ENCODE measurements at regions not wholly inside any gene's neighbourhood (a gene's known extent, or its start where the extent isn't known, plus 50 kb on each side); places are given as distances from the start of the nearest gene placed in this dataset.

DNA sequence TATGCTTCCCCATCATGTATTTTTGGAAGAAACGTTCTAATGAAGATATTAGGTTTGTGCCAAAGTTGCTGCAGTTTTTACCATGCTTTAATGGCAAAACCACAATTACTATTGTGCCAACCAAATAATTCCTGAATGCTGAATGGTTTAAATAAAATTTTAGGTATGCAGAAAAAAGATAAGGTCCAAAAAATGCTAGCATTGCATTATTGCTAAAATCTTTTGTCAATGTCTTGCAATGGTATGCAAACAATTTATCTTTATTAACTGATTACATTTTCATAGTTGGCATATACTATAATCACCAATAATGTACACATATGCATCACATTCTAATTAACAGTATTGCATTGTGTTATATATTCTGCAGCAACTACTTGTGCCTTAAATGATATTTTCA lies 1657.4 kb upstream of the IGFBP7 start:
- H3K9me3 Mint-ChIP-seq, result peaks cover 0 to 3% of the 10 kb centered on the region in 2 experiments; a peak in 2 of 5 replicates
- Histone ChIP-seq H4K8ac (replicated peaks; ENCODE audit: insufficient read length, low read depth, low read length) (no peak overlapping the region), H2BK12ac (ENCODE audit: insufficient read length, low read depth, low read length) (no peak overlapping the region), H3K18ac (ENCODE audit: insufficient read length, low read depth, low read length) (no peak overlapping the region), H2AK5ac (ENCODE audit: insufficient read length, low read length) (no peak overlapping the region), H3K27ac (ENCODE audit: insufficient read length, low read depth, low read length) (no peak overlapping the region), H2BK120ac (ENCODE audit: low read depth, low read length, poor library complexity, severe bottlenecking) (no peak overlapping the region), H3K14ac (ENCODE audit: insufficient read depth, low read length) (no peak overlapping the region), H3K79me1 (ENCODE audit: insufficient read depth, low read depth, low read length, poor library complexity, severe bottlenecking) (no peaks in the 10 kb centered on the region), H3T11ph (ENCODE audit: low read length) (no peak overlapping the region), H3K4me1 (ENCODE audit: insufficient read depth, low read length) (no peaks in the 10 kb centered on the region), H2BK5ac (ENCODE audit: insufficient read length, low read length) (no peak overlapping the region), H2BK15ac (ENCODE audit: low read depth, low read length) (no peak overlapping the region), H3K9me3 (ENCODE audit: control insufficient read depth, low read depth, low read length) (no peaks in the 10 kb centered on the region), H3K9ac (ENCODE audit: extremely low read depth, insufficient read length, low read length) (no peak overlapping the region), H3K4me2 (ENCODE audit: insufficient read depth, insufficient read length, low read length) (no peak overlapping the region), H3K23ac (ENCODE audit: insufficient read length, low read depth, low read length) (no peak overlapping the region), H4K5ac (ENCODE audit: insufficient read length, low read depth, low read length) (no peak overlapping the region), H3K23me2 (ENCODE audit: insufficient read length, low read depth, low read length, poor library complexity, severe bottlenecking) (no peaks in the 10 kb centered on the region), H4K20me1 (ENCODE audit: control insufficient read depth, insufficient read depth, insufficient read length) (no peaks in the 10 kb centered on the region), H2BK20ac (ENCODE audit: low read depth, low read length, poor library complexity, severe bottlenecking) (no peak overlapping the region), H3K4ac (ENCODE audit: low read depth, low read length) (no peak overlapping the region), H3K27me3 (ENCODE audit: insufficient read depth, low read length) (no peaks in the 10 kb centered on the region), H4K91ac (ENCODE audit: insufficient read length, low read depth, low read length) (no peak overlapping the region), H2AFZ (ENCODE audit: low read length) (no peak overlapping the region), H3K56ac (ENCODE audit: insufficient read length, low read depth, low read length) (no peak overlapping the region), H3K79me2 (ENCODE audit: insufficient read depth, low read length) (no peaks in the 10 kb centered on the region)
- H3K4me1 Mint-ChIP-seq, result peaks cover 3 to 10% of the 10 kb centered on the region in 2 experiments; a peak in 3 of 4 replicates
- no peaks in the 10 kb centered on the region for H3K36me3 Mint-ChIP-seq (ENCODE audit: insufficient read depth in 1 of 3, low read depth in 3 of 3)
- H3K27ac Mint-ChIP-seq, result no peak overlapping the region
- WGBS (ENCODE audit: extremely low coverage, insufficient read length, low lambda C conversion rate), result no CpG with 5 or more reads among the region's 1 CpG
- DNase-seq, result no peak
- H3K4me3 Mint-ChIP-seq, result no peak overlapping the region
- H3K27me3 Mint-ChIP-seq (ENCODE audit: low read depth), result no peaks in the 10 kb centered on the region
- TF ChIP-seq, protein P1, sequence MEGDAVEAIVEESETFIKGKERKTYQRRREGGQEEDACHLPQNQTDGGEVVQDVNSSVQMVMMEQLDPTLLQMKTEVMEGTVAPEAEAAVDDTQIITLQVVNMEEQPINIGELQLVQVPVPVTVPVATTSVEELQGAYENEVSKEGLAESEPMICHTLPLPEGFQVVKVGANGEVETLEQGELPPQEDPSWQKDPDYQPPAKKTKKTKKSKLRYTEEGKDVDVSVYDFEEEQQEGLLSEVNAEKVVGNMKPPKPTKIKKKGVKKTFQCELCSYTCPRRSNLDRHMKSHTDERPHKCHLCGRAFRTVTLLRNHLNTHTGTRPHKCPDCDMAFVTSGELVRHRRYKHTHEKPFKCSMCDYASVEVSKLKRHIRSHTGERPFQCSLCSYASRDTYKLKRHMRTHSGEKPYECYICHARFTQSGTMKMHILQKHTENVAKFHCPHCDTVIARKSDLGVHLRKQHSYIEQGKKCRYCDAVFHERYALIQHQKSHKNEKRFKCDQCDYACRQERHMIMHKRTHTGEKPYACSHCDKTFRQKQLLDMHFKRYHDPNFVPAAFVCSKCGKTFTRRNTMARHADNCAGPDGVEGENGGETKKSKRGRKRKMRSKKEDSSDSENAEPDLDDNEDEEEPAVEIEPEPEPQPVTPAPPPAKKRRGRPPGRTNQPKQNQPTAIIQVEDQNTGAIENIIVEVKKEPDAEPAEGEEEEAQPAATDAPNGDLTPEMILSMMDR (conservative IDR thresholded peaks at IDR 0.05), result no peak
